ENCODE measurements at regions not wholly inside any gene's neighbourhood (a gene's known extent, or its start where the extent isn't known, plus 50 kb on each side); places are given as distances from the start of the nearest gene placed in this dataset.

- TF ChIP-seq TAF1 (IDR thresholded peaks at IDR 0.05; ENCODE audit: borderline replicate concordance, insufficient read depth, low read length): no peak
- no peak for TF ChIP-seq POLR2AphosphoS5 (IDR thresholded peaks at IDR 0.05; ENCODE audit: low read depth, low read length)
- TF ChIP-seq SIN3A (IDR thresholded peaks at IDR 0.05; ENCODE audit: borderline replicate concordance, insufficient read depth, low read length): no peak
- no peak for TF ChIP-seq FOXP2 (optimal IDR thresholded peaks at IDR 0.05; ENCODE audit: borderline replicate concordance, extremely low read depth, extremely low read length, insufficient read depth)
- no peak for TF ChIP-seq REST (IDR thresholded peaks at IDR 0.05; ENCODE audit: insufficient read depth in 1 of 2, low read depth in 2 of 2, low read length in 2 of 2)
Observed at GRCh38 chr13:40490086-40490758, 176.2 kb downstream of the FOXO1 start.

GRCh38 chr13:40492511-40492910, 173.9 kb downstream of the FOXO1 start:
- TF ChIP-seq FOXP2 (optimal IDR thresholded peaks at IDR 0.05; ENCODE audit: borderline replicate concordance, extremely low read depth, extremely low read length, insufficient read depth) (no peak), TAF1 (IDR thresholded peaks at IDR 0.05; ENCODE audit: borderline replicate concordance, insufficient read depth, low read length) (no peak), REST (IDR thresholded peaks at IDR 0.05; ENCODE audit: insufficient read depth in 1 of 2, low read depth in 2 of 2, low read length in 2 of 2) (no peak)

- no peak for TF ChIP-seq REST (IDR thresholded peaks at IDR 0.05; ENCODE audit: insufficient read depth in 1 of 2, low read depth in 2 of 2, low read length in 2 of 2)
- no peak for TF ChIP-seq FOXP2 (optimal IDR thresholded peaks at IDR 0.05; ENCODE audit: borderline replicate concordance, extremely low read depth, extremely low read length, insufficient read depth)
- no peak for TF ChIP-seq POLR2AphosphoS5 (IDR thresholded peaks at IDR 0.05; ENCODE audit: low read depth, low read length)
- no peak for TF ChIP-seq TAF1 (IDR thresholded peaks at IDR 0.05; ENCODE audit: borderline replicate concordance, insufficient read depth, low read length)
- TF ChIP-seq SIN3A (IDR thresholded peaks at IDR 0.05; ENCODE audit: borderline replicate concordance, insufficient read depth, low read length): no peak
Observed at GRCh38 chr13:40494513-40494912, 171.9 kb downstream of the FOXO1 start.

GRCh38 chr13:40494946-40495620, 171.4 kb downstream of the FOXO1 start:
- no peak for TF ChIP-seq SIN3A (IDR thresholded peaks at IDR 0.05; ENCODE audit: borderline replicate concordance, insufficient read depth, low read length)
- no peak for TF ChIP-seq TAF1 (IDR thresholded peaks at IDR 0.05; ENCODE audit: borderline replicate concordance, insufficient read depth, low read length)
- TF ChIP-seq FOXP2 (optimal IDR thresholded peaks at IDR 0.05; ENCODE audit: borderline replicate concordance, extremely low read depth, extremely low read length, insufficient read depth): no peak
- no peak for TF ChIP-seq POLR2AphosphoS5 (IDR thresholded peaks at IDR 0.05; ENCODE audit: low read depth, low read length)
- no peak for TF ChIP-seq REST (IDR thresholded peaks at IDR 0.05; ENCODE audit: insufficient read depth in 1 of 2, low read depth in 2 of 2, low read length in 2 of 2)

Measured in PFSK-1 (cell line).